ENCODE measurements at regions not wholly inside any gene's neighbourhood (a gene's known extent, or its start where the extent isn't known, plus 50 kb on each side); places are given as distances from the start of the nearest gene placed in this dataset.
"Not testable (repeated sequence)": the region's sequence is repeated elsewhere in the genome, so short reads cannot be mapped to it uniquely, and the experiment has no call there.

GRCh38 chr18:6521803-6522418 lies 107.2 kb upstream of the L3MBTL4 start:
- H3K36me3 ChIP-seq (ENCODE audit: low read depth), result no peaks in the 10 kb centered on the region
- no peak overlapping the region for H3K4me3 ChIP-seq
- H3K9me3 ChIP-seq, result no peaks in the 10 kb centered on the region
- TF ChIP-seq CTCF (IDR thresholded peaks at IDR 0.05), result peak; percentile 53
- intact Hi-C loops (cut with DNase I, micrococcal nuclease), result no loop called here
- ATAC-seq (peak; percentile 57), DNase-seq (peak in 1 of 3 donors; percentile 79)
- H3K4me1 ChIP-seq (ENCODE audit: low read depth), result no peaks in the 10 kb centered on the region

GRCh38 chr18:6525604-6526003 lies 110.9 kb upstream of the L3MBTL4 start:
- TF ChIP-seq CTCF (IDR thresholded peaks at IDR 0.05), result no peak
- DNase-seq (no peak), ATAC-seq (no peak)
- Histone ChIP-seq H3K4me3 (no peak overlapping the region), H3K36me3 (ENCODE audit: low read depth) (no peaks in the 10 kb centered on the region), H3K4me1 (ENCODE audit: low read depth) (no peaks in the 10 kb centered on the region), H3K9me3 (no peaks in the 10 kb centered on the region)
- intact Hi-C loops (cut with DNase I, micrococcal nuclease), result no loop called here

- DNase-seq, result no peak
Measured at GRCh38 chr18:6537475-6537874, 122.8 kb upstream of the L3MBTL4 start.

GRCh38 chr18:6541131-6541679 lies 126.5 kb upstream of the L3MBTL4 start:
- not testable (repeated sequence) for ATAC-seq, DNase-seq
- intact Hi-C loops (cut with DNase I, micrococcal nuclease), result loop anchor here (5.0 to 10.0 kb wide), 3 partner anchors 344 to 634 kb away; no protein-coding TSS in a partner anchor

More at GRCh38 chr18:6537475-6537874, 122.8 kb upstream of the L3MBTL4 start:
- intact Hi-C loops (cut with DNase I, micrococcal nuclease), result no loop called here
- H3K36me3 ChIP-seq (ENCODE audit: low read depth), result no peaks in the 10 kb centered on the region
- no peak for ATAC-seq
- H3K9me3 ChIP-seq, result no peaks in the 10 kb centered on the region
- H3K4me3 ChIP-seq, result no peak overlapping the region
- no peaks in the 10 kb centered on the region for H3K4me1 ChIP-seq (ENCODE audit: low read depth)
- TF ChIP-seq CTCF (IDR thresholded peaks at IDR 0.05), result no peak

GRCh38 chr18:6542296-6542695 lies 127.6 kb upstream of the L3MBTL4 start:
- H3K36me3 ChIP-seq (ENCODE audit: low read depth), result no peaks in the 10 kb centered on the region
- no peaks in the 10 kb centered on the region for H3K9me3 ChIP-seq
- H3K4me3 ChIP-seq, result no peak overlapping the region
- ATAC-seq (no peak), DNase-seq (no peak)
- no peak for TF ChIP-seq CTCF (IDR thresholded peaks at IDR 0.05)
- intact Hi-C loops (cut with DNase I, micrococcal nuclease), result loop anchor here (5.0 to 10.0 kb wide), 3 partner anchors 343 to 633 kb away; no protein-coding TSS in a partner anchor
- H3K4me1 ChIP-seq (ENCODE audit: low read depth), result no peaks in the 10 kb centered on the region

More at GRCh38 chr18:6541131-6541679, 126.5 kb upstream of the L3MBTL4 start:
- not testable (repeated sequence) for H3K4me1 ChIP-seq (ENCODE audit: low read depth); H3K4me3 ChIP-seq; H3K9me3 ChIP-seq; H3K36me3 ChIP-seq (ENCODE audit: low read depth)

- intact Hi-C loops (cut with DNase I, micrococcal nuclease), result loop anchor here (5.0 to 10.0 kb wide), 3 partner anchors 341 to 631 kb away; no protein-coding TSS in a partner anchor
- no peak for DNase-seq
- Histone ChIP-seq H3K36me3 (ENCODE audit: low read depth) (no peaks in the 10 kb centered on the region), H3K4me1 (ENCODE audit: low read depth) (no peaks in the 10 kb centered on the region), H3K9me3 (no peaks in the 10 kb centered on the region), H3K4me3 (no peak overlapping the region)
- no peak for TF ChIP-seq CTCF (IDR thresholded peaks at IDR 0.05)
- ATAC-seq, result no peak
Measured at GRCh38 chr18:6543330-6543908, 128.7 kb upstream of the L3MBTL4 start.

Data from mucosa of descending colon (tissue), 3 donors.